Astrocyte of the cerebellum (primary cell): ENCODE measurements at regions not wholly inside any gene's neighbourhood (a gene's known extent, or its start where the extent isn't known, plus 50 kb on each side); places are given as distances from the start of the nearest gene placed in this dataset.
A peak's percentile ranks its signal among the peaks of the same experiment; 100 is the strongest.

Source experiments
- DNase-seq: peaks from one replicate; pipeline ENCODE4 v3.0.0-alpha.2; 2011; ENCODE audit warnings: low read depth
- H3K4me3 ChIP-seq: 2 replicates; pipeline ENCODE4 v1.5.1; 2011; ENCODE audit warnings: mild to moderate bottlenecking, low read depth, low read length, moderate library complexity
- CTCF ChIP-seq: IDR thresholded peaks from 2 replicates; pipeline ENCODE4 v1.5.1; 2012; ENCODE audit warnings: low read length, low read depth, moderate library complexity, mild to moderate bottlenecking; ENCODE audit errors: missing control alignments
- in situ Hi-C: cut with HindIII; loops from 2 replicates; pipeline ENCODE4 v1.10.0; 2017; ENCODE audit warnings: low sequenced_read_pairs

DNA sequence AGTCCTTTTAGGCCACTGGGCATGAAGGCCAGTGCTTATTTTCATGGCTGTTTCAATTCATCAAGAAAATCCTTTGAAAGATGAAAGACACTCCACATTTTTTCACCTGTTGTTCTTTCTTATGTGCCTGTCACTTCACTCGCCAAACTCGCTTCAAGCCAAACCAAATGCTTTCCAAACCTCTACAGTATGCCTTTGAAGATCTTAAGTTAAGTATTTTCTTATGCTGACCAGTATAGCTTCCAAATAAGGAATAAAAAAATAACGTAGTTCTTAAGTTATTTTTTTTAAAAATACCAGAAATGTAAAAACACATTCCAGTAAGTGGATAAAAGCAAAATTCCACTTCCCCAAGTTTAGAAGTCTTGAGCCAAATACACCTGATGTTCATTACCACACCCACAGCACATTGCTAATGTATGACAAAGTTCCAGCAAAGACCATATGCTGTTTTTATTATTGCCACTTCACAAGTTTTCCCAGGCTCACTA is 186.1 kb downstream of the MTERF1 start:
- peak; percentile 59 for DNase-seq
- TF ChIP-seq CTCF: no peak
- no peak overlapping the region for H3K4me3 ChIP-seq
- in situ Hi-C loops: no loop called here

- H3K4me3 ChIP-seq: no peak overlapping the region
- in situ Hi-C loops: no loop called here
- no peak for DNase-seq
- TF ChIP-seq CTCF: no peak
Observed at GRCh38 chr7:91710881-91711280, 169.6 kb downstream of the MTERF1 start.

DNA sequence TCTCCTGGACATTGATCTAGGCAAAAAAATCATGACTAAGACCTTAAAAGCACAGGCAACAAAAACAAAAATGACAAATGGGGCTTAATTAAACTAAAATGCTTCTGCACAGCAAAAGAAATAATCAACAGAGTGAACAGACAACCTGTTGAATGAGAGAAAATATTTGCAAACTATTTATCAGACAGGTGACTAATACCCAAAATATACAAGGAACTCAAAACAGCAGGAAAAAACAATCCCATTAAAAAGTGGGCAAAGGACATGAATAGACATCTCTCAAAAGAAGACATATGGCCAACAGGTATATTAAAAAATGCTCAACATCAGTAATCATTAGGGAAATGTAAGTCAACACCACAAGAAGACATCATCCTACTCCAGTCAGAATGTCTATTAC is 166.8 kb downstream of the MTERF1 start:
- H3K4me3 ChIP-seq: no peak overlapping the region
- no peak for DNase-seq
- no peak for TF ChIP-seq CTCF
- in situ Hi-C loops: no loop called here

- TF ChIP-seq CTCF: no peak
- no peak for DNase-seq
- in situ Hi-C loops: no loop called here
- no peak overlapping the region for H3K4me3 ChIP-seq
Observed at GRCh38 chr7:91717681-91718470, 162.6 kb downstream of the MTERF1 start.

DNA sequence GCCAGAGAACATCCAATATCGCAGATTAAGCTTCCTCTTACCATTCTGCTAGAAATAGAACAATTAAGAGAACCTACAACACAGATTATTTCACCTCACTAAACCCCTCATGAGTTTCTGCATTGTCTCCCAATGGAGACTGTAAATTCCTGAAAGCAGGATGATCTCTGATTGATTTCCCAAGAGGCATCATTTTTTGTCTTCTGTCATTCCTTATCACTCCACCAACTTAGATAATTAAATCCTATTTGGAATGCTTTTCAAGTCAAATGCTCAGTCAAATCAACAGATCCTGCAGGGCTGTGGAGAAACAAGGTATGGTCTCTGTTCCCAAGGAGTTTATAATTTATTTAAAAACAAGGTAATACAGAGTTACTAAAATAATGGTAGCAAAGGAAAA is 161.5 kb downstream of the MTERF1 start:
- in situ Hi-C loops: no loop called here
- H3K4me3 ChIP-seq: no peak overlapping the region
- DNase-seq: no peak
- TF ChIP-seq CTCF: no peak

- in situ Hi-C loops: no loop called here
- no peak for DNase-seq
Observed at GRCh38 chr7:91720260-91720937, 160.1 kb downstream of the MTERF1 start.

More at GRCh38 chr7:91720260-91720937, 160.1 kb downstream of the MTERF1 start:
- no peak for TF ChIP-seq CTCF
- H3K4me3 ChIP-seq: no peak overlapping the region
